NCI-H1417 treated with DMSO at 0.1 percent for 48 hours (cell line): ENCODE measurements at regions not wholly inside any gene's neighbourhood (a gene's known extent, or its start where the extent isn't known, plus 50 kb on each side); places are given as distances from the start of the nearest gene placed in this dataset.

Source experiments
- DNase-seq: peaks from one replicate; lab custom pipeline; 2025; lab: John Stamatoyannopoulos, UW

- DNase-seq = no peak
These were observed 107.4 kb upstream of the NAV3 start for GRCh38 chr12:77723308-77723707.

- DNase-seq = no peak
These were observed 108.2 kb upstream of the NAV3 start for GRCh38 chr12:77722536-77722935.

- no peak for DNase-seq
These were observed 110.4 kb upstream of the NAV3 start for GRCh38 chr12:77720258-77720657.

DNA sequence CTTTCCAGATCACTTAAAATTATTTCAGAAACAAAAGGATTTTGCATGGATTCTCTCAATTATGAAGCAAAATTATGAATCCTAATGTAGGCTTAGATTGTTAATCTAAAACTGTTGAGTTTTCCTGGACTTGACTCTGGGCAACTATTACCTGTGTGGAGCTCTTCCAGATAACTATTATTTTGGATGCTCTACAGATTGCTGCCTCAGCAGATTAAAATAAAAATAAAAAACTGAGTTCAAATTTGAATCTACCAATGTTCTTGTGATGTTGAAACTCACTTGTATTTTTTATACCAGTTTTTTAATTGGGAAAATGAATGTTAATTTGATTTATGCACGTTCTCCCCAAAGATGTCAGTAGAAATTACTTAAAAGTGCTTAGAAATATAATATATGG lies 120.5 kb upstream of the NAV3 start:
- no peak for DNase-seq

DNA sequence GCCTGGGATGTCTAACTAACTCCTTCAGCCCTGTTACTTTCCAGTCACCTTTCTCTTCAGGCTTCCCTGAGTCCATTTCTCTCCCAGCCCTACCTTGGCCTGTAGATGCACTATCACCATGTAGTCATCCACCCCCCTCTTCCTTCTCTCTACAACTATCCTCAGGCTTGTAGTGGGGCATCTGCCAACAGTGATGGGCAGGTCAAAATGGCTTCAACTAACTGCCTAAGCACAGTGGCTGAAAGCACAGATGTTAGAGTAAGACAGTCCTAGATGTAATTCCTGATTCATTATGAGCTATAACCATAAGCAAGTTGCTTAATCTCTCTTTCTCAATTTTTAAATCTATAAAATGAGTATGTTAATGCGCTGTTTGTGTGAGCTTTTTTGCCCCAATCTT lies 133.6 kb upstream of the NAV3 start:
- DNase-seq = no peak

DNA sequence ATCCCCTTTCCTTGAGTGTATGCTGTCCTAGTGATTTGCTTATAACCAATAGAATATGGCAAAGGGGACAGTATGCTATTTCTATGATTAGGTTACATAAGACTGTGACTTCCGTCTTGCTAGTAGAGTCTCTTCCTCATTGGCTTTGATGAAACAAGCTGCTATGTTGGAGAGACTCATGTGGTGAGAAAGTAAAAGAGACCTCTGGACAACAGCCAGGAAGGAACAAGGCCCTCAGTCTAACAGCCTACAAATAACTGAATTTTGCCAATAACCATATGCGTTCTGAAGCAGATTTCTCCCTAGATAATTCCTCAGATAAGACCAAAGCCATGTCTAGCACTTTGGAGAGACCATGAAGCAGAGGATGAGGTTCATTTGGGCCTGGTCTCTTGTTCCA lies 134.5 kb upstream of the NAV3 start:
- DNase-seq = no peak

DNA sequence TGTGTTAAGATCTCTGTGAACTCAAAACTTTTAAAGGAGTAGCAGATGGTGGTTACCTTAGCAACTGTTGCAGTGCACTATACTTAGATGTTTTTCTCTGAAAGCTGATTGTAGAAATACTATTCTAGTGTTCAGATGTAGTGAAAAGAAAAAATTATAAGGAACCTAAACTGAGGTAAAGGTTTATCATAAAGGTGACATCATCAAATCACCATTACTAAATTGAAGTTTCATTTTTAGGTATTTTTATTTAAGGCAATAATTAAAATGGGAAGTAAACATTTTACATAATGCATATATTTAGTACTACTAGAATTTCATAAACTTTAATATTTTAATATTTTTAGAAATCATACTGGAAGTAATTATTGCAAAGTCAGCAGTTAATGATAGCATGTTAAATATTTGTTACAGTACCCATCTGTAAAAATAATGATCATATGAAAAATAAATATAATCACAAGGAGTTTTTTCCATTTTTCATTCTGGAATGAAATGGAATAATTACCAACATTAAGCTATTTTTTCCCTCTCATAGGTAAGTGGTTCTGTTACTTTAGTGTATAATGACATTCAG lies 141.1 kb upstream of the NAV3 start:
- DNase-seq = no peak

DNA sequence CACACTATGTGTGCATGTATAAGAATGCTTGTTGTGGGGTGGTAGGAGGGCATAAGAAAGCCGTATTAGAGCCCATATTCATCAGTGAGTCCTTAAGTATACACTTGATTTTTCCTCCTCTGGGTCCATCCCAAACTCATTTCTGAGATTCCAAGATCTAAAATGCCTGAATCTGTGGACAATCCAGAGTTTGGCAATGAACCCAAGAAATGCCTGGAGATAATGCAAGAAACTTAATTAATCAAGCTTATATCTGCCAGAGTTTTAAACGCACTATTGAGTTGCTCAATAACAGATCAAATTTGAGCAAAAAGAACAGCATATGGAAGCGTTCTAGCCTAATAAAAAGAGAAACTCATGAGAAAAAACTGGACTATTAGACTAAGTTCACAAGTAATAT lies 143.4 kb upstream of the NAV3 start:
- no peak for DNase-seq

- no peak for DNase-seq
These were observed 143.9 kb upstream of the NAV3 start for GRCh38 chr12:77686760-77687159.

GRCh38 chr12:77685901-77686300 lies 144.8 kb upstream of the NAV3 start:
- DNase-seq = no peak

DNA sequence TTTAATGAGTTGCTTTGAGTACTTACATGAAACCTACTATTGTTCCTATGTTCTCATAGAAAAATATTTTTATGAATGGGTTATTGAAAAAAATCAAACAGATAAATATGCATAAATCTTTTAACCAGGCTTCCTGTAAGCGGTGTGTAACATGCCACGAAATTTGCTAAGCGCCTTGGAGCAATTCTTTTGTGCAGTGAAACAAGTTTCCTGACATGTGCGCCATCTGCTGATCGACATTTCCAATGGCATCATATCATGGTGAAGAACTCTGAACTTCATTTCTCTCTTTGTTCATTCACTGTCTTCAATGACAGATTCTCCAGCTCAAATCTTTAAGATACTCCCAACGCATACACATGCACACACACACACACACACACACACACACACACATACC lies 145.6 kb upstream of the NAV3 start:
- DNase-seq = peak; percentile 38

GRCh38 chr12:77682488-77682887 lies 148.2 kb upstream of the NAV3 start:
- DNase-seq = no peak

DNA sequence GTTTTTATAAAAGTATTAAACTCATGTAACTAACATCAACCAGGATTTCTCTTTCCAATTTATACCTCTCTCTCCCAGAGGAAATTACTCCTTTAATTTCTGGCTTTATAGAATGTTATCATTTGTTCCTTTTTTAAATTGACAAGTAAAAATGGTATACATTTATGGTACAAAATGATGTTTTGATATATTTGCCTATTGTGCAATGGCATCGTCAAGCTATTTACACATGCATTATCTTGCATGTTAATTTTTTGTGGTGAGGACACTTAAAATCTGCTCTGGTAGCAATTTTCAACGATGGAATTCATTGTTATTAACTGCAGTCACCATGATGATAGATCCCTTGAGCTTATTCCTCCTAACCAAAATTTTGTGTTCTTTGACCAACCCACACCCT lies 149.0 kb upstream of the NAV3 start:
- DNase-seq = no peak

- DNase-seq = no peak
These were observed 151.0 kb upstream of the NAV3 start for GRCh38 chr12:77679686-77680085.

- DNase-seq = no peak
These were observed 152.1 kb upstream of the NAV3 start for GRCh38 chr12:77678621-77679020.

DNA sequence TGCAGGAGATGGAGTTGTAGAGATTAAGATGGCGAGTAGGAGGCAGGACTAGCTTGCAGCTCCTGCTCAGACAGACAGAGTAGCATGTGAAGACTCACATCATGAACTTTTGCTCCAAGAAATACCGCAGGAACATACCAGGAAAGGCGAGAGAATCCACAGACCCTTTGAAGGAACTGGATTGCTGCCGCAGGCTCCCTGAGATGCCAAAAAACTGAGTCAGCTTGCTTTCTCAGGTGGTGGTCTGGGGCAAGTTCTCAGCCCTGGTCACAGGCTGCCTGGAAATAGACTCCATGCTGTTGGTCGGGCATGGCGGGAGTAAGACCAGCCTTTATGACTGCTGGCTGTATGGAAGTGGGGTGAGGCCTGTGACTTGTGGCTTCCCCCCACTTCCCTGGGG lies 163.6 kb upstream of the NAV3 start:
- no peak for DNase-seq

GRCh38 chr12:77648716-77649115 lies 182.0 kb upstream of the NAV3 start:
- DNase-seq = no peak

- DNase-seq = no peak
These were observed 184.6 kb upstream of the NAV3 start for GRCh38 chr12:77645966-77646598.

GRCh38 chr12:77644915-77645605 lies 185.6 kb upstream of the NAV3 start:
- no peak for DNase-seq

DNA sequence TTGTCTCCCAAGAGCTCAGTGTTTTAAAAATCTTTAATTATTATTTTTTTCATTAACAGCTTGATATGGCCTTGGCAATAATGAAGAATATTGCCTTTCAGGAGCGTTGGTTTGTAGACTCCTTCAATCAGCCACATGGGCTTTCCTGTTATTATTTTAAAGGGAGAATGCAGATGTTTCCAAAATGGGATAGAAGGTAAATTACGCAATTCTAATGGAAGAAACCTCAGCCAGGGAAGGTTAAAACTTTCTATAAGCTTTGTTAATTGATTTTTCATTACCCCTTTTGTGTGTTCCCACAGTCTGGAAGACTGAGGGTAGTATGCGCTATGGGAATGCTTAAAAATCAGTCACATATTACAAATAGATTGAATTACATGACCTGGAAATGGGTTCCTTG lies 188.4 kb upstream of the NAV3 start:
- DNase-seq = no peak

DNA sequence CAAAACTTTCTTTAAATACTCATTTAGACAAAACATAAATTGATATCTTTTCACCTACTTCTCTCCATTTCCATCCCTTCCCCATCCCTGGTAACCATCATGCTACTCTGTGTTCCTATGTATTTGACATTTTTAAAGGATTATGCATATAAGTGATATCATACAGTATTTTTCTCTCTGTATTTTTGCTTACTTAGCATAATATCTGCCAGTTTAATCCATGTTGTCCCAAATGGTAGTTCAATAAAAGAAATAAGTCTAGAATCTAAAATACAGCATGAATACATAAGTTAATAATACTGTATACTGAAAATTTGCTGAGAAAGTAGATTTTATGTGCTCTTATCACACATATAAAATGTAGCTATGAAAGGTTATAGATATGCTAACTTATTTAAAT lies 190.3 kb upstream of the NAV3 start:
- DNase-seq = no peak

DNA sequence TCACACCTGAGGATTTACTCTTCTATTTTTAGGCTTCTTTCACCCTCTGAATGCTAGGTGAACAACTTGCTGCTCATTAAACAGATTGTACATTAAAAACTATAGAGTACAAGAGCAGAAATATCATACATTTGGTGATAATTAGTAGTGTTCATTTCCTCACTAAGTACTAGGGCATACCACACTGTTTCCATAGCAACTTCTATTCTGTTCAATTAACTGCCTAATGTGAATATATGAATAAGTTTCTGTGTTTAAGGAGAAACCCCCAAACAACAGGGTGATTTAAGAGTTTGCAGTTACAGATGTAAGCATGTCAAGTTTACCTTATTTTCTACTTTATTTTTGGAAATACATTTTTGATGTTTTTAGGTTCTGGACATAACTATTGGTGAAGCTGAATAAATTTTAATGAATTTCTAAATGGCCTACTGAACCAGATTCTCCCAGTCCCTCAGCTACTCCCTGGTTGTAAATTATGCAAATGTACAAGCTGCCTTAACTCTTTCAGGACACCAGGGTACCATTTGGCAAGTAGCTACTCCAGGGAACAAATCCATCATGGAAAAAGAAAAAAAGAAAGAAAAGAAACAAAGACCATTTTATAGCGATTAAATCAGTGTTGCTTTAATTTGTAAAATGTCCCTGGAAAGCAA lies 199.8 kb upstream of the NAV3 start:
- no peak for DNase-seq

DNA sequence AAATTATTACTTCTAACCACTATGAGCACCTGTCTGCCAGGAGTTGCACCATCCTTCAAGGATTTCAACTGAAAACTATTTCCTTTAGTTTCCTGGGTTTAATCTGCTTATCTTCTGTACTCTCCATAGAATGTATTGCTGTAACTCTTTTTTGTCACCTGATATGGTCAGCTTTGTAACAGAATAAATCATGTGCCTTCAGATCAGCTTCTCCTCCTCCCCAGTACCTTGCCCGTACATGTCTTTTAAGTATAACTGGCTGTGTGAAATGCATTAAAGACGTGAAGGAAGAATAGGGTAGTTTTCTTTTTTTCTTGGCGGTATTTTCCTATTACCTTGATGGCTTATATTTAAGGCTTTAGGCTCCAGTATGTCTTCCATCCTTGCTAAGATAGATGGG lies 200.3 kb upstream of the NAV3 start:
- no peak for DNase-seq
